Muscle of leg (tissue), 3 donors: ENCODE measurements at regions not wholly inside any gene's neighbourhood (a gene's known extent, or its start where the extent isn't known, plus 50 kb on each side); places are given as distances from the start of the nearest gene placed in this dataset.

ENCODE experiments used
- DNase-seq: peaks from one replicate; pipeline ENCODE4 v3.0.0; 2013
- H3K27ac ChIP-seq: one replicate; pipeline ENCODE4 v1.5.1; 2013; ENCODE audit warnings: mild to moderate bottlenecking, low read length, control low read depth
- H3K27me3 ChIP-seq: one replicate; pipeline ENCODE4 v1.6.1; 2013; ENCODE audit warnings: low read length; ENCODE audit not compliant: control insufficient read depth, insufficient read depth
- H3K36me3 ChIP-seq: one replicate; pipeline ENCODE4 v1.6.1; 2013; ENCODE audit warnings: low read length; ENCODE audit not compliant: control insufficient read depth, insufficient read depth
- H3K4me1 ChIP-seq: one replicate; pipeline ENCODE4 v1.6.1; 2013; ENCODE audit warnings: low read length; ENCODE audit not compliant: control insufficient read depth, insufficient read depth
- H3K4me3 ChIP-seq: one replicate; pipeline ENCODE4 v1.5.1; 2013; ENCODE audit warnings: low read length, control low read depth
- H3K9me3 ChIP-seq: replicated peaks from 2 replicates; pipeline ENCODE4 v1.6.1; 2013; ENCODE audit warnings: low read depth, low read length; ENCODE audit not compliant: control insufficient read depth
- WGBS: methylation state at CpG from one replicate; pipeline ENCODE4 v1.1.5; 2013; ENCODE audit warnings: missing lambda C conversion rate; ENCODE audit not compliant: insufficient coverage; 5-methylcytosine and 5-hydroxymethylcytosine counted together

GRCh38 chr2:236489895-236490404, 79.7 kb upstream of the ACKR3 start:
- H3K36me3 ChIP-seq: no peaks in the 10 kb centered on the region
- H3K9me3 ChIP-seq: no peaks in the 10 kb centered on the region
- DNase-seq: no peak
- no peaks in the 10 kb centered on the region for H3K27me3 ChIP-seq
- WGBS: 100% methylated on average over 1 of the region's 3 CpGs
- H3K4me1 ChIP-seq: no peaks in the 10 kb centered on the region
- no peak overlapping the region for H3K27ac ChIP-seq
- no peak overlapping the region for H3K4me3 ChIP-seq

DNA sequence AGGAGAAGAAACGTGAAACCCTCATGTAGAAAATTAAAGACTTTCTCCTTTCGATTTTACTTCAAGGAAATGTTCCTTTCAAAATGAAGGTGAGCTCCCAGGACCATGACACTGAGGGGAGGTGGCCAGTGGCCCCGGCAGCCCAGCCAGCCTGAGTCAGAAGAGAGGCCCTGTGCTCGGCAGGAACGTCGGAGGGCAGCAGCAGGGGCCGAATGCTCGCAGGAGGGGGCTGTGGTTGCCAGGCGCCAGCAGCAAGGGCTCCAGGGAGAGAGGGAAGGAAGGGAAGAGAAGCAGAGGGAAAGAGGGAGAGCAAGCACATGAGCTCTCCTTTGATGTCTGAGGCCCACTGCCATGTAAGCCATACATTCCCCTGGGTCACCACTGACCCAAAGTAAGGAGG, 73.3 kb upstream of the ACKR3 start:
- Histone ChIP-seq H3K27ac (no peak overlapping the region), H3K4me3 (no peak overlapping the region), H3K36me3 (no peaks in the 10 kb centered on the region), H3K27me3 (no peaks in the 10 kb centered on the region), H3K9me3 (no peaks in the 10 kb centered on the region), H3K4me1 (no peaks in the 10 kb centered on the region)
- no peak for DNase-seq
- WGBS: 58% methylated on average over 6 of the region's 9 CpGs

GRCh38 chr2:236498369-236498768, 71.3 kb upstream of the ACKR3 start:
- H3K27me3 ChIP-seq: peaks cover 2% of the 10 kb centered on the region
- H3K27ac ChIP-seq: no peak overlapping the region
- no peak overlapping the region for H3K4me3 ChIP-seq
- no peaks in the 10 kb centered on the region for H3K36me3 ChIP-seq
- DNase-seq: no peak
- H3K4me1 ChIP-seq: peaks cover under 1% of the 10 kb centered on the region
- WGBS: 93% methylated on average over 4 of the region's 7 CpGs
- H3K9me3 ChIP-seq: no peaks in the 10 kb centered on the region

DNA sequence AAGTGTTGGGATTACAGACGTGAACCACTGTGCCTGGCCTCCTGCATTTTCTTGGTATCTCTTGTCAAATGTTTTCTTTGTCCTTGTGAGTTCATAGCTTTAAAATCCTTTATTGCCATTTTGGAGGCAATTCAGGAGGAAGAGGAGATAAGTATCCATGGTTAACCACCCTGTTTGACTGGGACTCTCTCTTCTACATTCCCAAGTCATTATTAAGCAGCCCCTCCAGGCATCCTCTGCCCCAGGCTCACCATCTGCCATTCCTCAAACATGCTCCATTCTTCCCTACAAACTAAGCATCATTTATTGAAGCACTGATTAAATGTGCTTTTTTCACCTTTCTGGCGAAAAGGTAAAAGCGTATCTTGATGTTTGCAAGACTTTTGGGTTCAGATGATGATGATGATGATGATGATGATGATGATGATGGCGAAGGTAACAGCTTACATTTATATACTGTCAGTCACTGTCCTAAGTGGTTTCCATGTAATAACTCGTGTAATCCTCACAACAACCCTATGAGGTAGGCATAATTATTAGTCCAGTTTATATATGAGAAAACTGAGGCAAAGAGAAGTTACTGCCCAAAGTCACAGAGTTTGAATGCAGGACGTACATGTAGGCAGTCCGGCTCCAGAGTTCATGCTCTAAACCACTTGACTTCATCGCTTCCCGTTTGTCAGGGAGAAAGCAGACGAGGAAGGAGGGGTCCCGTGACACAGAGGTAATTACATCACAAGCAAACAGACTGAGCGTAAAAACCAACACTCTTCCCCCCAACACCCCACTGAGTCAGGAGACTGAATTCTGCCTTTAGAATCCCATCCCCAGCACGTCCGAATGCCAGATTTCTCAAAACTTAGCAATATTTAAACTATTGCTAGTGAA, 69.7 kb upstream of the ACKR3 start:
- no peak overlapping the region for H3K27ac ChIP-seq
- H3K27me3 ChIP-seq: peaks cover 6% of the 10 kb centered on the region
- H3K9me3 ChIP-seq: no peaks in the 10 kb centered on the region
- H3K36me3 ChIP-seq: no peaks in the 10 kb centered on the region
- no peak overlapping the region for H3K4me3 ChIP-seq
- peaks cover 4% of the 10 kb centered on the region for H3K4me1 ChIP-seq
- 73% methylated on average over 4 of the region's 14 CpGs for WGBS
- peak; percentile 33 for DNase-seq

DNA sequence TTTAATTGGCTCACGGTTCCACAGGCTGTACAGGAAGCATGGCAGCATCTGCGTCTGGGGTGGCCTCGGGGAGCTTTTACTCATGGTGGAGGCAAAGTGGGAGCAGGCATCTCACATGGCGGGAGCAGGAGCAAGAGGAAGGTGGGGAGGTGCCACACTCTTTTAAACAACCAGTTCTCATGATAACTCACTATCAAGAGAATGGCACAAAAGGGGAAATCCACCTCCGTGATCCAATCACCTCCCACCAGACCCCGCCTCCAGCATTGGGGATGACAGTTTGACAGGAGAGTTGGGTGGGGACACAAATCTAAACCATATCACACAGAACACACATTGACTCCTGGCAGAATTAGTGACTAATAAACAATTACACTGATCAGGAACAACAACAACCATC, 68.6 kb upstream of the ACKR3 start:
- Histone ChIP-seq H3K36me3 (no peaks in the 10 kb centered on the region), H3K4me3 (no peak overlapping the region), H3K4me1 (peaks cover 4% of the 10 kb centered on the region), H3K27me3 (peaks cover 9% of the 10 kb centered on the region), H3K27ac (no peak overlapping the region), H3K9me3 (no peaks in the 10 kb centered on the region)
- WGBS: 90% methylated on average over 3 of the region's 6 CpGs
- no peak for DNase-seq

DNA sequence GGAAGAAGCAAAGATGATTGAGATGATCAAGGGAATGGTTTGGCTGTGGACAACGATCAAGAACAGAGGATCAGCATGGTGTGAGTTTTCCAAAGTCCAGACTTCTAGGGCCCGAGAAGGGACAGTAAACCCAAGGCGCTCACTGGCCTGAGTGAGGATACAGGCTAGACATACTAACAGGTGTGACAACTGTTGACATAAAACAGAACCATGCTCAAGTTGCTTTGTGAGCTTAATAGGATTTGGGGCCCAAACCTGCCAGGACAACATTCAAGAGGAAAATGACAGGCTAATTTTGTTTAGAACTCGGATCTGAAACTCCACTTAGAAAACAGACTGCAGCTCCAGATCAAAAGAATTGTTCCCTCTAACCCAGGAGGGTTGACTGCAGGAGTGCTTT, 68.1 kb upstream of the ACKR3 start:
- peaks cover 9% of the 10 kb centered on the region for H3K27me3 ChIP-seq
- no peaks in the 10 kb centered on the region for H3K9me3 ChIP-seq
- H3K4me1 ChIP-seq: peaks cover 4% of the 10 kb centered on the region
- H3K27ac ChIP-seq: no peak overlapping the region
- H3K36me3 ChIP-seq: no peaks in the 10 kb centered on the region
- no peak overlapping the region for H3K4me3 ChIP-seq
- DNase-seq: no peak
- WGBS: 57% methylated on average over 3 of the region's 4 CpGs

- 69% methylated on average over 4 of the region's 6 CpGs for WGBS
- Histone ChIP-seq H3K4me1 (peaks cover 4% of the 10 kb centered on the region), H3K27ac (no peak overlapping the region), H3K27me3 (peaks cover 21% of the 10 kb centered on the region), H3K36me3 (no peaks in the 10 kb centered on the region), H3K4me3 (no peak overlapping the region), H3K9me3 (no peaks in the 10 kb centered on the region)
- no peak for DNase-seq
Measured at GRCh38 chr2:236503100-236503499, 66.5 kb upstream of the ACKR3 start.

- peaks cover 25% of the 10 kb centered on the region for H3K27me3 ChIP-seq
- H3K9me3 ChIP-seq: no peaks in the 10 kb centered on the region
- WGBS: 40% methylated on average over 9 of the region's 13 CpGs
- peaks cover 4% of the 10 kb centered on the region for H3K4me1 ChIP-seq
- DNase-seq: peak; percentile 10
- no peak overlapping the region for H3K4me3 ChIP-seq
- no peaks in the 10 kb centered on the region for H3K36me3 ChIP-seq
- no peak overlapping the region for H3K27ac ChIP-seq
Measured at GRCh38 chr2:236503583-236503982, 66.0 kb upstream of the ACKR3 start.

DNA sequence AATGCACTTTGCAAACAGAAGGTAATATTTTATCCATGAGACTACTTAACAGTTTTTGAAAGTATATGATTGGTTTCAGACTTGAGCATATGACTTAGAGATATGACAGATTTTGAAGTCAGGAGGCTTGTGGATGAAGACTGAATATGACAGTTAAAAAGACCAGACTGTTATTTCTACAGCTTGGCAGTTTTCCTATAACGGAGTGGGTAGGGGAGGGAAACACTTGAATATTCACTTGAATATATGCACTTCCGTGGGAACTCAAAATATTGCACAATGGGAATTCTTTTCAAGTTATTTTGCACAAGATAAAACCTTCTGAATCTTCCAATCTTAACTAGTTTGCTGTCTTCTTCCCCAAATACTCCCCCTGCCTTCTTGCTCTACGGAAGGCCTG, 64.6 kb upstream of the ACKR3 start:
- Histone ChIP-seq H3K27ac (no peak overlapping the region), H3K36me3 (no peaks in the 10 kb centered on the region), H3K4me1 (peaks cover 4% of the 10 kb centered on the region), H3K9me3 (no peaks in the 10 kb centered on the region), H3K4me3 (no peak overlapping the region), H3K27me3 (peaks cover 26% of the 10 kb centered on the region)
- WGBS: 71% methylated on average over 1 of the region's 3 CpGs
- no peak for DNase-seq

DNA sequence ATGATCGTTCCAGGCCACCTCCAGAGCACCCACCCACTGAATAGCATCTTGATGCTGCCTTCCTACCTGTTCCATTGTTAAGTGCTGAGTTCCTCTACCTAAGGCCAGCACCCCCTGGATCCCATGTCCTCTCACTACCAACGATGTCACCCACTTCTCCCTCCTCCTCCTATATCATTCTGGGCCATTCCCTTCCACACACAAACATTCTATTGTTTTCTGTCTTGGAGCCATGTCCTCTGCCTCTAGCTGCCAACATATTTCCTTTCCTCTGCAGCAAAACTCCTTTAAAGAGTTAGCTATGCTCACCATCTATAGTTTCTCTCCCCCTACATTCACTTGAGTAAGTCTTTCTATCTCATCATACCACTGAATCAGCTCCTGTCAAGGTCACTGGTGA, 64.0 kb upstream of the ACKR3 start:
- 80% methylated on average over 2 of the region's 2 CpGs for WGBS
- no peak overlapping the region for H3K27ac ChIP-seq
- DNase-seq: no peak
- no peaks in the 10 kb centered on the region for H3K36me3 ChIP-seq
- H3K4me3 ChIP-seq: no peak overlapping the region
- no peaks in the 10 kb centered on the region for H3K9me3 ChIP-seq
- H3K4me1 ChIP-seq: peaks cover 4% of the 10 kb centered on the region
- H3K27me3 ChIP-seq: peaks cover 26% of the 10 kb centered on the region
